ENCODE measurements at regions not wholly inside any gene's neighbourhood (a gene's known extent, or its start where the extent isn't known, plus 50 kb on each side); places are given as distances from the start of the nearest gene placed in this dataset.

- TF ChIP-seq, protein P1, sequence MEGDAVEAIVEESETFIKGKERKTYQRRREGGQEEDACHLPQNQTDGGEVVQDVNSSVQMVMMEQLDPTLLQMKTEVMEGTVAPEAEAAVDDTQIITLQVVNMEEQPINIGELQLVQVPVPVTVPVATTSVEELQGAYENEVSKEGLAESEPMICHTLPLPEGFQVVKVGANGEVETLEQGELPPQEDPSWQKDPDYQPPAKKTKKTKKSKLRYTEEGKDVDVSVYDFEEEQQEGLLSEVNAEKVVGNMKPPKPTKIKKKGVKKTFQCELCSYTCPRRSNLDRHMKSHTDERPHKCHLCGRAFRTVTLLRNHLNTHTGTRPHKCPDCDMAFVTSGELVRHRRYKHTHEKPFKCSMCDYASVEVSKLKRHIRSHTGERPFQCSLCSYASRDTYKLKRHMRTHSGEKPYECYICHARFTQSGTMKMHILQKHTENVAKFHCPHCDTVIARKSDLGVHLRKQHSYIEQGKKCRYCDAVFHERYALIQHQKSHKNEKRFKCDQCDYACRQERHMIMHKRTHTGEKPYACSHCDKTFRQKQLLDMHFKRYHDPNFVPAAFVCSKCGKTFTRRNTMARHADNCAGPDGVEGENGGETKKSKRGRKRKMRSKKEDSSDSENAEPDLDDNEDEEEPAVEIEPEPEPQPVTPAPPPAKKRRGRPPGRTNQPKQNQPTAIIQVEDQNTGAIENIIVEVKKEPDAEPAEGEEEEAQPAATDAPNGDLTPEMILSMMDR (IDR thresholded peaks at IDR 0.05; ENCODE audit: insufficient read depth, low read depth, low read length) = no peak
- TF ChIP-seq EZH2 (IDR thresholded peaks at IDR 0.05; ENCODE audit: insufficient read depth, low read length) = no peak
Measured at GRCh38 chr4:179328627-179329026, 1886.4 kb upstream of the AGA start.
